22Rv1 (cell line): ENCODE measurements at regions not wholly inside any gene's neighbourhood (a gene's known extent, or its start where the extent isn't known, plus 50 kb on each side); places are given as distances from the start of the nearest gene placed in this dataset.

ENCODE experiments used
- H3K27ac ChIP-seq: fragments of 450-650 bp; 2 replicates; pipeline ENCODE4 v1.5.1; 2017
- ZFX ChIP-seq: fragments of 450-650 bp; IDR thresholded peaks from 2 replicates; pipeline ENCODE4 v1.6.1; 2017; ENCODE audit warnings: antibody characterized with exemption, borderline replicate concordance
- TF ChIP-seq, protein P1 (sequence below): fragments of 450-650 bp; IDR thresholded peaks from 2 replicates; pipeline ENCODE4 v1.5.1; 2017; ENCODE audit warnings: mild to moderate bottlenecking

GRCh38 chr2:45236268-45236667 lies 227.0 kb upstream of the SIX2 start:
- TF ChIP-seq, protein P1, sequence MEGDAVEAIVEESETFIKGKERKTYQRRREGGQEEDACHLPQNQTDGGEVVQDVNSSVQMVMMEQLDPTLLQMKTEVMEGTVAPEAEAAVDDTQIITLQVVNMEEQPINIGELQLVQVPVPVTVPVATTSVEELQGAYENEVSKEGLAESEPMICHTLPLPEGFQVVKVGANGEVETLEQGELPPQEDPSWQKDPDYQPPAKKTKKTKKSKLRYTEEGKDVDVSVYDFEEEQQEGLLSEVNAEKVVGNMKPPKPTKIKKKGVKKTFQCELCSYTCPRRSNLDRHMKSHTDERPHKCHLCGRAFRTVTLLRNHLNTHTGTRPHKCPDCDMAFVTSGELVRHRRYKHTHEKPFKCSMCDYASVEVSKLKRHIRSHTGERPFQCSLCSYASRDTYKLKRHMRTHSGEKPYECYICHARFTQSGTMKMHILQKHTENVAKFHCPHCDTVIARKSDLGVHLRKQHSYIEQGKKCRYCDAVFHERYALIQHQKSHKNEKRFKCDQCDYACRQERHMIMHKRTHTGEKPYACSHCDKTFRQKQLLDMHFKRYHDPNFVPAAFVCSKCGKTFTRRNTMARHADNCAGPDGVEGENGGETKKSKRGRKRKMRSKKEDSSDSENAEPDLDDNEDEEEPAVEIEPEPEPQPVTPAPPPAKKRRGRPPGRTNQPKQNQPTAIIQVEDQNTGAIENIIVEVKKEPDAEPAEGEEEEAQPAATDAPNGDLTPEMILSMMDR, result no peak
- TF ChIP-seq ZFX, result no peak
- no peak overlapping the region for H3K27ac ChIP-seq

DNA sequence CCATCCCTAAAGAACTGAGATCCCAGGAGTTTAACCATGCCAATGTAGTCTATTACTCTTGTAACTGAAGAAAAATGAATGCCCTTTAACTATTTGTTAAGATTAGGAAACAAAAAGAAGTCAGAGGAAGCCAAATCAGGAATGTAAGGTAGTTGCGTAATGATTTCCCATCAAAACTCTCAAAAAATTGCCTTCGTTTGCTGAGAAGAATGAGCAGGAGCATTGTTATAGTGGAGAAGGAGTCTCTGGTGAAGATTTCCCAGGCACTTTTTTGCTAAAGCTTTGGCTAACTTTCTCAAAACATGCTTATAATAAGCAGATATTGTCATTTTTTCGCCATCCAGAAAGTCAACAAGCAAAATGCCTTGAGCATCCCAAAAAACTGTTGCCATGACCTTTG lies 224.0 kb upstream of the SIX2 start:
- TF ChIP-seq, protein P1, result no peak
- TF ChIP-seq ZFX, result no peak
- H3K27ac ChIP-seq, result no peak overlapping the region

DNA sequence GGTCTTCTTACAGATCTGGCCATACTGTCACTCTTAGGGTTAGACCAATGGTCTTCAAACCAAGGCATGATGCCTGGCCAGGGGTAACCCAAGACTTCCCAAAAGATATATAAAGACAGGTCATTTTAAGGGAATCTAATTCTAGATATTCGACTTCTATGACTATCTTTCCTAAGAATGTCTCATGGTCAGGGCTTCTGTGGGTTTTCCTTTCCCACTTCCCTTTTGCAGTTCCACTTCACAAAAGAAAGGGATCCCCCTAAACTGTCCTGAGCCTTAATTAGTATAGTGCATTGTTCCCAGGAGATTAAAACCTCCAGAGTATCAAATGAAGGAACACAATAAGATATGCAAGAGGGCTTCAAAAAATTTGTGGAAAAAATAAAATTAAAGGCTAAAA lies 223.6 kb upstream of the SIX2 start:
- TF ChIP-seq, protein P1, result no peak
- no peak for TF ChIP-seq ZFX
- H3K27ac ChIP-seq, result no peak overlapping the region

DNA sequence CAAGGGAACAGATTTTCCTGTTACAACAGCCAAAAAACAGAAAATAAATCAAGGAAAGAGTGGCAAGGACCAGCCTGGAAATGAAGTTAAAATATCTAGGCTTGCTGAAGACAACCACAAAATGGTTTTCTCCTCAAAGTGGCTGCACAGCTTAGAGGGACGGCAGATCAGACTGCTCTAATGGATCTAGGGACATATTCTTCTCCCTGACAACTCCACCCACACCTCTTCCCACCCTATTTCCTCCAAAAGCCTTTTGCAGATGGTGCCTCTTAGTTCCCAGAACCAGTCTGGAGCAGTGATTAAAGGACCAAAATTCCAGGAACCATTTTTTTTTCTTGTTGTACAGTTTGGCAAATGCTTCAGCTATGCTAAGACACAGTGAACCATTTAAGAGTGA lies 220.2 kb upstream of the SIX2 start:
- H3K27ac ChIP-seq, result no peak overlapping the region
- TF ChIP-seq ZFX, result no peak
- TF ChIP-seq, protein P1, result no peak

- H3K27ac ChIP-seq, result no peak overlapping the region
- TF ChIP-seq ZFX, result no peak
- TF ChIP-seq, protein P1, result no peak
These were observed 218.1 kb upstream of the SIX2 start for GRCh38 chr2:45227347-45227746.

GRCh38 chr2:45224993-45225380 lies 215.7 kb upstream of the SIX2 start:
- TF ChIP-seq ZFX, result no peak
- TF ChIP-seq, protein P1, result no peak
- no peak overlapping the region for H3K27ac ChIP-seq

- no peak overlapping the region for H3K27ac ChIP-seq
- no peak for TF ChIP-seq ZFX
- TF ChIP-seq, protein P1, result no peak
These were observed 215.2 kb upstream of the SIX2 start for GRCh38 chr2:45224321-45224992.
